ENCODE measurements at regions not wholly inside any gene's neighbourhood (a gene's known extent, or its start where the extent isn't known, plus 50 kb on each side); places are given as distances from the start of the nearest gene placed in this dataset.

DNA sequence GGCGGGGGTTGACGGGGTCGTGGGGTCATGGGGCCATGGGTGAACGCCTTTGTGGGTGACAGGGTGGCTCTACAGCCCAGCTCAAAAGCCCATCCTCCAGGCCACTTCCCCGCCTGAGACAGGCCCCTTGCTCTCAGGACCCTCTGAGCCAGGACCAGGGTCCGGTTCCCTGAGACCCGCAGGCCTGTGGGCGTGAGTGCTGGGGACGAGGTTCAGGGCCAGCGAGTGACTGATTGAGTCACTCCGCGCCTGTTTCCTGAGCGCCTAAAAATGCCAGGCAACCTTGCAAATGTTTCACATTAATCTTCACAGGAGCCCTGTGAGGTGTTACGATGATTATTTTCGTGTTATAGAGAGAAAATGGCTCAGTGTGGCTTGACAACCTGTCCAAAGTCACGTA is 97.8 kb downstream of the ZNF674 start:
- H3K36me3 ChIP-seq (ENCODE audit: control insufficient read depth in 2 of 2, insufficient read depth in 2 of 2, low read length in 1 of 2): no peaks in the 10 kb centered on the region
- no peaks in the 10 kb centered on the region for H3K27me3 ChIP-seq (ENCODE audit: control insufficient read depth in 2 of 2, insufficient read depth in 1 of 2, low read length in 1 of 2)
- H3K4me3 ChIP-seq (ENCODE audit: low read length in 2 of 2): peak overlapping the region; percentile 65 to 85
- under 1% methylated on average over 16 of the region's 16 CpGs for WGBS
- peak overlapping the region; percentile 30 to 52 for H3K27ac ChIP-seq (ENCODE audit: low read depth in 1 of 2, low read length in 1 of 2)
- H3K4me1 ChIP-seq (ENCODE audit: control insufficient read depth in 2 of 2, insufficient read depth in 2 of 2, low read length in 2 of 2): peaks cover 4 to 5% of the 10 kb centered on the region in 2 donors
- no peaks in the 10 kb centered on the region for H3K9me3 ChIP-seq (ENCODE audit: control insufficient read depth in 2 of 2, insufficient read depth in 1 of 2, low read length in 1 of 2)
- peak in 3 of 9 donors; percentile 0 to 18 (median 1) for DNase-seq (ENCODE audit: low read depth in 6 of 9, low spot score in 9 of 9)

DNA sequence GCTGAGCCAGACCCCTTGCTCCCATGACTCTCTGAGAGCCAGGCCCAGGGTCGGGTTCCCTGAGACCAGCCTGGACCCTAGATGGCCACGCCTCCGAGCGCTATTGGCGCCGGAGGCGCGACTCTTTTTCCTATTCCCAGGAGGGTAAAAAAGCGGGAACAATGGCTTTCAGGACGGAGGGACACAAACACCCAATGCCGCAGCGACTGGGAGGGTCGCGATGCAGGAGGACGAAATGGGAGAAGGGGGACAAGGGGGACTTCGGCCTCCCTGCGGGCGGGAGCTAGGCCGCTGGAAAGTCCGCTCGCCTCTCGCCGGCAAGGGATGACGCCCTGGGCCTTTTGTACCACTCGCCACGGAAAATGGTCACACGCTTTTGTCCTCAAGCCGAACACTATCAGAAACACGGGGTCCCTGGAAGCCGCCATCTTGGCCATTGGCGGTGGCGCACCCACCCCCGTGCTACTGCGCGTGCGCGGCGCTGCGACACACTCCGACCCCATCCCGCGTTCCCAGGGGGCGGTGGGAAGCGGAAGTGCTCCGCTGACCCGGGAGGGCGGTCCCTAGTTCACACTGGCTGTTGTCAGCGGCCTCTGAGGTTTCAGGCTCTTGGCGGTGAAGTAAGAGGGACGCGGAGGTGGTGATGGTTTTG is 98.4 kb downstream of the ZNF674 start:
- peak; percentile 42 to 89 (median 70) for DNase-seq (ENCODE audit: low read depth in 6 of 9, low spot score in 9 of 9)
- peak overlapping the region; percentile 65 to 85 for H3K4me3 ChIP-seq (ENCODE audit: low read length in 2 of 2)
- H3K4me1 ChIP-seq (ENCODE audit: control insufficient read depth in 2 of 2, insufficient read depth in 2 of 2, low read length in 2 of 2): peaks cover 4 to 5% of the 10 kb centered on the region in 2 donors
- H3K36me3 ChIP-seq (ENCODE audit: control insufficient read depth in 2 of 2, insufficient read depth in 2 of 2, low read length in 1 of 2): no peaks in the 10 kb centered on the region
- no peaks in the 10 kb centered on the region for H3K27me3 ChIP-seq (ENCODE audit: control insufficient read depth in 2 of 2, insufficient read depth in 1 of 2, low read length in 1 of 2)
- H3K9me3 ChIP-seq (ENCODE audit: control insufficient read depth in 2 of 2, insufficient read depth in 1 of 2, low read length in 1 of 2): no peaks in the 10 kb centered on the region
- WGBS: under 1% methylated on average over 50 of the region's 51 CpGs
- H3K27ac ChIP-seq (ENCODE audit: low read depth in 1 of 2, low read length in 1 of 2): peak overlapping the region; percentile 52 to 55

DNA sequence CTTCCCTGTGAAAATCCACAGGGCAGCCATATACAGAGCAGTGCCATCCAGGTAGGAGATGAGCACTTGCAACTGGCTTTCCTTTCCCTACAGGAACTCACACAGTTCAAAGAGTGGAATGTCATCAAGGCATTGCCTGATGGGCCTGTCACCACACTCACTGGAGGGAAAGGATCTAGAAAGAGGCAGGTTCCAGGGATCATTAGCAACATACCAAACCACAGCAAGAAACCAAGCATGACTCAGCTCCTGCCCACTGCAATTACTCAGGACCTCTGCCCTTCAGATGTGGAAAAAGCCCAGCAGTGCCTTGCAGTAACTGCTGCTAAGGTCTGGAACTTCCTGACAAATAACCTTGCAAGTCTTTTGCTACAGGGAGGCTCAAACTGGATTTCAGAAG is 101.2 kb downstream of the ZNF674 start:
- Histone ChIP-seq H3K4me3 (ENCODE audit: low read length in 2 of 2) (no peak overlapping the region), H3K27ac (ENCODE audit: low read depth in 1 of 2, low read length in 1 of 2) (no peak overlapping the region), H3K27me3 (ENCODE audit: control insufficient read depth in 2 of 2, insufficient read depth in 1 of 2, low read length in 1 of 2) (no peaks in the 10 kb centered on the region), H3K36me3 (ENCODE audit: control insufficient read depth in 2 of 2, insufficient read depth in 2 of 2, low read length in 1 of 2) (no peaks in the 10 kb centered on the region), H3K9me3 (ENCODE audit: control insufficient read depth in 2 of 2, insufficient read depth in 1 of 2, low read length in 1 of 2) (no peaks in the 10 kb centered on the region), H3K4me1 (ENCODE audit: control insufficient read depth in 2 of 2, insufficient read depth in 2 of 2, low read length in 2 of 2) (peaks cover 4 to 5% of the 10 kb centered on the region in 2 donors)
- DNase-seq (ENCODE audit: low read depth in 6 of 9, low spot score in 9 of 9): no peak

DNA sequence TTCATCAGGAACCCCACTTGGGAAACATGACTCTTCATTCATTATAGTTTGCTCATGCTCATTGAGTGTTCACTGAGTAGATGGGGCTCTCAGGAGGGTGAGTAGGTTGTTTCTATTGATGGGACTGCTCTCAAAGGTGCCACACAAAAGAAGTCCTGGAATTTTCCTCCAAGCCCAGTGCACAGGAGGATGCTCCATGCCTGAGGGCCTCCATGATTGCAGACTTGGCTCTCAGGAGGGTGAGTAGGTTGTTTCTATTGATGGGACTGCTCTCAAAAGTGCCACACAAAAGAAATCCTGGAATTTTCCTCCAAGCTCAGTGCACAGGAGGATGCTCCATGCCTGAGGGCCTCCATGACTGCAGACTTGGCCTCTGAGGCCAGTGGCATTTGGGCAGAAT is 108.5 kb downstream of the ZNF674 start:
- DNase-seq (ENCODE audit: low read depth in 6 of 9, low spot score in 9 of 9): no peak
- no peaks in the 10 kb centered on the region for H3K4me1 ChIP-seq (ENCODE audit: control insufficient read depth in 2 of 2, insufficient read depth in 2 of 2, low read length in 2 of 2)
- no peaks in the 10 kb centered on the region for H3K9me3 ChIP-seq (ENCODE audit: control insufficient read depth in 2 of 2, insufficient read depth in 1 of 2, low read length in 1 of 2)
- H3K27ac ChIP-seq (ENCODE audit: low read depth in 1 of 2, low read length in 1 of 2): no peak overlapping the region
- H3K27me3 ChIP-seq (ENCODE audit: control insufficient read depth in 2 of 2, insufficient read depth in 1 of 2, low read length in 1 of 2): no peaks in the 10 kb centered on the region
- H3K36me3 ChIP-seq (ENCODE audit: control insufficient read depth in 2 of 2, insufficient read depth in 2 of 2, low read length in 1 of 2): no peaks in the 10 kb centered on the region
- H3K4me3 ChIP-seq (ENCODE audit: low read length in 2 of 2): no peak overlapping the region

DNA sequence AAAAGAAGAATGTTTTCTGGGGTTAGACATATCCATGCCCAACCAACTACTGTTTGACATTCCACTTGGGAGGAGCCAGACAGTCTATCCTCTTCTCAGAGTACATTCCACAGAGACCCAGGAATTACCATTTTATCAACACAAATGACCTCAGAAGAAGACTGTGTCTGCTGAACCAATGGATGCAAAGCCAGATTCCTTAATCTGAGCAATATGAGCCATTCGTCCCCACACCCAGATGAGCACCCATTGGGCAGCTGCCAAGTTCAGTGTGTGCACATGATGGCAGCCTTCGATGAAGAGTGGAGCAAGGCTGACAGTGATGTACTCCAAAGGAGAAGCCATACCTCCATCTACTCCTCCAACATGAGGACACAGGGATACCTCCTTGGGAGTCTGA is 111.3 kb downstream of the ZNF674 start:
- Histone ChIP-seq H3K4me1 (ENCODE audit: control insufficient read depth in 2 of 2, insufficient read depth in 2 of 2, low read length in 2 of 2) (no peaks in the 10 kb centered on the region), H3K4me3 (ENCODE audit: low read length in 2 of 2) (no peak overlapping the region)
- DNase-seq (ENCODE audit: low read depth in 6 of 9, low spot score in 9 of 9): no peak

DNA sequence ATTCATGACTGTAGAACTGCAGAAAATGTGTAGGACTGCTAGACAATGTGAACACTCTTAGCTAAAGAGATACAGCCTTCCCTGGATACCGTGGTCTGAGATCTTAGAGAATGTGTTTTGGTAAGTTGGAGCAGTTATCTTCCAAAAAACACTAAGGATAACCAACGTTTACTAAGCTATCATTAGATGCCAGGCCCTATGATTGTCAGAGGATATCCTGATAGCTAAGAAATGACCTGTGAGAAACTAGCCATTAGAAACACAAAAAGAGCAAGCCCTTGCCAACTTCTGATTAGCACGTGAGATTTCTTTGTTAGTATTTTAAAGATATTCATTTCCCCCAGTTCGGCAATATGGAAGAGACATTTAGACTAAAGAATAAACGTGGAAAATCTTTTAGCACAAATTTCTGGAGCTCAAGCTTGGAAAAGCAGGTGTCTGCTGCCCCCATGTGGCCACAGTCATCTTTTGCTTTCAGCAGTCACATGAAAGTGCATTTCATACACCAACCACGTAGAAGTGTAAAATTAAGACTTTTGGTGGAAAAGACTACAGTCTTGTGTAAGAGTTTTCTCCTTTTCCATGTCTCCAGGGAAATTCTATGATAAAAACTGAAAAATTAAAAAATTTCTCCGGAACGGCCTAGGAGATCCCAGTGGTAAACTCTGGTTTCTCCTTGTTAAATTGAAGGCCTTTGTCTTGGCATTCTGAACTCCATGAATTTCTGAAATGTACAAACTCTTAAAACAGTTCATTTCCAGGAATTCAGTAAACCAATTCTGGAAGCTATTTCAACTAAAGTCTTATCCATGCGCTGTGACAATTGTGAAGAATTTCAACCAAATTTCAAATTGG is 136.4 kb downstream of the ZNF674 start:
- 36% methylated on average over 9 of the region's 9 CpGs for WGBS
- DNase-seq (ENCODE audit: low read depth in 6 of 9, low spot score in 9 of 9): peak; percentile 11 to 69 (median 28)
- no peak overlapping the region for H3K4me3 ChIP-seq (ENCODE audit: low read length in 2 of 2)

More for the DNA sequence above, 111.3 kb downstream of the ZNF674 start:
- WGBS: 98% methylated on average over 2 of the region's 2 CpGs
- Histone ChIP-seq H3K27ac (ENCODE audit: low read depth in 1 of 2, low read length in 1 of 2) (no peak overlapping the region), H3K9me3 (ENCODE audit: control insufficient read depth in 2 of 2, insufficient read depth in 1 of 2, low read length in 1 of 2) (no peaks in the 10 kb centered on the region), H3K36me3 (ENCODE audit: control insufficient read depth in 2 of 2, insufficient read depth in 2 of 2, low read length in 1 of 2) (no peaks in the 10 kb centered on the region), H3K27me3 (ENCODE audit: control insufficient read depth in 2 of 2, insufficient read depth in 1 of 2, low read length in 1 of 2) (no peaks in the 10 kb centered on the region)

DNA sequence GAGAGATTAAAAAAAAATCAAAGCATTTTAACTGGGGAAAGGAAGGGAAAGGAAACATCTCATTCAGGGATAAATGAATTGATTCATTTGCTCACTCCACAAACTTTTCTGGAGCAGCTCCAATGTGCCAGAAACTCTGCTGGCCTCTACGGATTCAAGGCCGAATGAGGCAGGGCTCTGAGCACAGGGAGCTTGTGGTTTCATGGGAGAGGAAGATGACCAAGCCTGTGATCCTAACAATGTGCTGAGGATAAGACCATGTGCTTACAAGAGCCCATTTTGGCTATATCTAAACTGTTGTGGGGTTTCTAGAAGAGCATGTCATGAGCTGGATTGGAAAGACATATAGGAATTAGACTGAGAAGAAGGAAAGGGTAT is 137.5 kb downstream of the ZNF674 start:
- H3K27ac ChIP-seq (ENCODE audit: low read depth in 1 of 2, low read length in 1 of 2): no peak overlapping the region
- no peaks in the 10 kb centered on the region for H3K27me3 ChIP-seq (ENCODE audit: control insufficient read depth in 2 of 2, insufficient read depth in 1 of 2, low read length in 1 of 2)
- no peaks in the 10 kb centered on the region for H3K36me3 ChIP-seq (ENCODE audit: control insufficient read depth in 2 of 2, insufficient read depth in 2 of 2, low read length in 1 of 2)
- WGBS: 98% methylated on average over 2 of the region's 2 CpGs
- no peaks in the 10 kb centered on the region for H3K4me1 ChIP-seq (ENCODE audit: control insufficient read depth in 2 of 2, insufficient read depth in 2 of 2, low read length in 2 of 2)
- no peak for DNase-seq (ENCODE audit: low read depth in 6 of 9, low spot score in 9 of 9)
- no peaks in the 10 kb centered on the region for H3K9me3 ChIP-seq (ENCODE audit: control insufficient read depth in 2 of 2, insufficient read depth in 1 of 2, low read length in 1 of 2)
- H3K4me3 ChIP-seq (ENCODE audit: low read length in 2 of 2): no peak overlapping the region

More for the DNA sequence above, 136.4 kb downstream of the ZNF674 start:
- no peaks in the 10 kb centered on the region for H3K36me3 ChIP-seq (ENCODE audit: control insufficient read depth in 2 of 2, insufficient read depth in 2 of 2, low read length in 1 of 2)
- H3K9me3 ChIP-seq (ENCODE audit: control insufficient read depth in 2 of 2, insufficient read depth in 1 of 2, low read length in 1 of 2): no peaks in the 10 kb centered on the region
- no peak overlapping the region for H3K27ac ChIP-seq (ENCODE audit: low read depth in 1 of 2, low read length in 1 of 2)
- H3K4me1 ChIP-seq (ENCODE audit: control insufficient read depth in 2 of 2, insufficient read depth in 2 of 2, low read length in 2 of 2): no peaks in the 10 kb centered on the region
- H3K27me3 ChIP-seq (ENCODE audit: control insufficient read depth in 2 of 2, insufficient read depth in 1 of 2, low read length in 1 of 2): no peaks in the 10 kb centered on the region

DNA sequence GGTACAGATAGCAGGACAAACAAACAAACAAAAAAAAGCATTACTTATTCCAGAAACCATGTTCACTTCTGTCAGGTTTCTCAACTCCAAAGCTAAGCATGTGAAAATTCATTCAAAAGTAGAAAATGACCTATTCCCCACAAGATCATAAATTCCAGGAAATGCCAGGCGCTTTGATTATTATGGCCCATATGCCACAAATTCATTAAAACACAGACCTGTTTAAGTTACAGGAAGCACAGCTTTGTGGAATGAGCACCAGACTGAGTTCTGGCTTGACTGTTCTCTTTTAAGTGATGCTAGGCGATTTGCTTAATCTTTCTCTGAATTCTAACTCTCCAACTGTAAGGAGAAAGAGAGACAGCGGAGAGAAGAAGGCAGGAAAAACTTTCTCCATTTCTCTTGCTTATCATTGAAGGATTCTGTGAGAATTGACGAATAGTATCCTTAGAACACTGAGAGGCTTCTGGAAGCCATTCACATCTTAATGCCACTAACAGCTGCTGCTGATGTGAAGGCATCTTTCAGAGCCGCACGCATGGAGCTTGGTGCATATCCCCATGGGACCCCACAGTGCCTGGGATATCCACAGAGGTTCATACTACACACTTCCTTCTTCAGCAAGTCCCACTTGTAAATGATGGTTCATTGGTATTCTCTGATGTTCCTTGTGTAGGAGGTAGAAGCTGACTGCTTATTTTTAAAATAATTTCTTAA is 138.0 kb downstream of the ZNF674 start:
- no peaks in the 10 kb centered on the region for H3K36me3 ChIP-seq (ENCODE audit: control insufficient read depth in 2 of 2, insufficient read depth in 2 of 2, low read length in 1 of 2)
- no peak for DNase-seq (ENCODE audit: low read depth in 6 of 9, low spot score in 9 of 9)
- H3K4me3 ChIP-seq (ENCODE audit: low read length in 2 of 2): no peak overlapping the region
- WGBS: 95% methylated on average over 6 of the region's 6 CpGs
- H3K4me1 ChIP-seq (ENCODE audit: control insufficient read depth in 2 of 2, insufficient read depth in 2 of 2, low read length in 2 of 2): no peaks in the 10 kb centered on the region
- H3K27ac ChIP-seq (ENCODE audit: low read depth in 1 of 2, low read length in 1 of 2): no peak overlapping the region
- no peaks in the 10 kb centered on the region for H3K27me3 ChIP-seq (ENCODE audit: control insufficient read depth in 2 of 2, insufficient read depth in 1 of 2, low read length in 1 of 2)
- H3K9me3 ChIP-seq (ENCODE audit: control insufficient read depth in 2 of 2, insufficient read depth in 1 of 2, low read length in 1 of 2): no peaks in the 10 kb centered on the region

DNA sequence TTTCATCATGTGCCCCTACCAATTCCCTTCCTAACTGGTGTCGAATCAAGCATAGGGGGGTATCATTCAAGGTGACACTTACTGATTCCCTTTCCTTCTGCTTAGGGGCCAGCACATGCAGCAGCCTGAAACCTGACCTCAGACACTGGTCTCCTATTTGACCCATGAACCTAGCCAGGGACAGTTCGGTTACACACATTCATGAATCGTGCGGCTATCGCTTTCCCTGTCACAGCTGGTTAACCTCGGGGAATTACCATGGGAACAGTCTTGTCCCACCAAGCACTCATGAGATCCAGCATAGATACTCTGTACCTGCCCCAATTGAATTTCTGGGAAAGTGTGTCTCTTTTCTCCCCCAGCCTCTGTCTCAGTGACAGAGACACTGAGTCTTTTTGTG is 140.4 kb downstream of the ZNF674 start:
- no peaks in the 10 kb centered on the region for H3K9me3 ChIP-seq (ENCODE audit: control insufficient read depth in 2 of 2, insufficient read depth in 1 of 2, low read length in 1 of 2)
- WGBS: 97% methylated on average over 6 of the region's 6 CpGs
- H3K4me1 ChIP-seq (ENCODE audit: control insufficient read depth in 2 of 2, insufficient read depth in 2 of 2, low read length in 2 of 2): no peaks in the 10 kb centered on the region
- no peaks in the 10 kb centered on the region for H3K36me3 ChIP-seq (ENCODE audit: control insufficient read depth in 2 of 2, insufficient read depth in 2 of 2, low read length in 1 of 2)
- no peak overlapping the region for H3K27ac ChIP-seq (ENCODE audit: low read depth in 1 of 2, low read length in 1 of 2)
- DNase-seq (ENCODE audit: low read depth in 6 of 9, low spot score in 9 of 9): no peak
- H3K4me3 ChIP-seq (ENCODE audit: low read length in 2 of 2): no peak overlapping the region
- no peaks in the 10 kb centered on the region for H3K27me3 ChIP-seq (ENCODE audit: control insufficient read depth in 2 of 2, insufficient read depth in 1 of 2, low read length in 1 of 2)

Data from thymus (tissue), 11 donors.